AG04449 (cell line): ENCODE measurements at regions not wholly inside any gene's neighbourhood (a gene's known extent, or its start where the extent isn't known, plus 50 kb on each side); places are given as distances from the start of the nearest gene placed in this dataset.
"Not testable (repeated sequence)": the region's sequence is repeated elsewhere in the genome, so short reads cannot be mapped to it uniquely, and the experiment has no call there.

ENCODE experiments used
- CTCF ChIA-PET: fragments of 350-600 bp; formaldehyde crosslinking; extraction: SDS; loops from one replicate; lab custom pipeline; 2021; ENCODE audit warnings: antibody characterized with exemption; lab: Yijun Ruan, JAX
- POLR2A ChIA-PET: fragments of 400-600, 350-600 bp; formaldehyde crosslinking; extraction: SDS; loops from one replicate; lab custom pipeline; 2020; ENCODE audit warnings: antibody characterized with exemption, inconsistent platforms; lab: Yijun Ruan, JAX
- DNase-seq: peaks from one replicate; pipeline ENCODE4 v3.0.0-alpha.2; 2010; ENCODE audit warnings: low read depth, low spot score
- H3K4me3 ChIP-seq: 2 replicates; pipeline ENCODE4 v1.5.1; 2011; ENCODE audit warnings: low read depth, mild to moderate bottlenecking, control low read depth, low read length
- CTCF ChIP-seq: IDR thresholded peaks from one replicate; pipeline ENCODE4 v1.5.1; 2011; ENCODE audit warnings: mild to moderate bottlenecking, moderate library complexity, low read length, control low read depth, inconsistent platforms; ENCODE audit not compliant: insufficient read depth; ENCODE audit errors: missing control alignments

GRCh38 chr20:12837646-12838045 lies 171.1 kb upstream of the SPTLC3 start:
- no peak for TF ChIP-seq CTCF

GRCh38 chr20:12838261-12838866 lies 170.4 kb upstream of the SPTLC3 start:
- DNase-seq = no peak
- no peak for TF ChIP-seq CTCF
- ChIA-PET CTCF (no interaction called here), POLR2A (no interaction called here)
- H3K4me3 ChIP-seq = no peak overlapping the region

More at GRCh38 chr20:12837646-12838045, 171.1 kb upstream of the SPTLC3 start:
- DNase-seq = no peak
- H3K4me3 ChIP-seq = no peak overlapping the region
- ChIA-PET CTCF (no interaction called here), POLR2A (no interaction called here)

- no peak for TF ChIP-seq CTCF
- CTCF ChIA-PET = no interaction called here
- H3K4me3 ChIP-seq = no peak overlapping the region
- POLR2A ChIA-PET = no interaction called here
- DNase-seq = no peak
Observed at GRCh38 chr20:12847872-12848271, 160.9 kb upstream of the SPTLC3 start.

- POLR2A ChIA-PET = no interaction called here
- no peak overlapping the region for H3K4me3 ChIP-seq
- DNase-seq = no peak
- no peak for TF ChIP-seq CTCF
- CTCF ChIA-PET = no interaction called here
Observed at GRCh38 chr20:12849225-12849910, 159.4 kb upstream of the SPTLC3 start.

GRCh38 chr20:12857643-12858042 lies 151.1 kb upstream of the SPTLC3 start:
- POLR2A ChIA-PET, CTCF ChIA-PET, H3K4me3 ChIP-seq, DNase-seq: not testable (repeated sequence)

GRCh38 chr20:12860619-12861247 lies 148.0 kb upstream of the SPTLC3 start:
- CTCF ChIA-PET = no interaction called here
- TF ChIP-seq CTCF = no peak

More at GRCh38 chr20:12860619-12861247, 148.0 kb upstream of the SPTLC3 start:
- DNase-seq = no peak
- no peak overlapping the region for H3K4me3 ChIP-seq
- POLR2A ChIA-PET = no interaction called here
